Fibroblast of lung (primary cell): ENCODE measurements at regions not wholly inside any gene's neighbourhood (a gene's known extent, or its start where the extent isn't known, plus 50 kb on each side); places are given as distances from the start of the nearest gene placed in this dataset.

Source experiments
- CTCF ChIP-seq, 2 donors: IDR thresholded peaks in 1 of 2; conservative IDR thresholded peaks in 1 of 2; 1 replicate in 1 of 2; 2 replicates in 1 of 2; pipeline ENCODE4 v1.5.1; 2011 to 2012; ENCODE audit warnings: low read length in 2 of 2, control low read depth in 1 of 2, inconsistent platforms in 1 of 2, low read depth in 1 of 2, mild to moderate bottlenecking in 1 of 2
- EZH2 ChIP-seq: IDR thresholded peaks from 2 replicates; pipeline ENCODE4 v1.5.1; 2012; ENCODE audit warnings: low read length, control low read depth, mild to moderate bottlenecking; ENCODE audit errors: missing control alignments

DNA sequence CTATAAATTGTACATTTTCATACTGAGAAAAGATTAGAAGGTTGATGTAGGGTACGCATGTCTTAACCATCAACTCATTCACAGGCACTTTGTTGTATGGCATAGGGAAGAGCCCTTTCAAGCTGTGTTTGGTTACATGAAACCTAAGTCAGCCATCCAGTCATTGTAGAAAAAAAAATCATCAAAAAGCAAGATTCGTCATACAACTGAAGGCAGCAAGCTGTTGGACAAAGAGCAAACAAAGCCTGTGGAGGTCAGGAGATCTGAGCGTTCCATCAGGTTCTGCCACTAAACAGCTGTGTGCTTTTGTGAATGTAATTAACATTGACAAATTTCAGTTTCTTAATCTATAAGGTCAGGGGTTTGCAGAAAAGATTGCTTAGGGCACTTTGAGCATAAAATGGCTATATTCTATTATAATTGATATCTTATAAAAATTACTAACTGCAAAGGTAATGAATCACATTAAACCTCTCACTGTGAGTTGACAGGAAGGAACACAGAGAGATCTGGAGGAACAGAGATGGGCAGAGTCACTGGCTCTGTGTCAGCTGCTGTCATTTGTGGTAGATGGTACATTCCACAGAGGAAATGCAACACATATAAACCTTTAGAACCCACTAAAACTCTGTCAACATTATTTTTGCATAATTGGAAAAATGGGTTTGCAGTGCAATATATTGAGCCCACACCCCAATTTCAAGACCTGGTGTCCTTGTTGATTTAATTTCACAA, 66.3 kb upstream of the MYOCD start:
- TF ChIP-seq CTCF (conservative IDR thresholded peaks at IDR 0.05 in 1 of 2, IDR thresholded peaks at IDR 0.05 in 1 of 2; ENCODE audit: low read depth in 1 of 2, low read length in 2 of 2) (no peak), EZH2 (no peak)
